ENCODE measurements at regions not wholly inside any gene's neighbourhood (a gene's known extent, or its start where the extent isn't known, plus 50 kb on each side); places are given as distances from the start of the nearest gene placed in this dataset.

GRCh38 chr6:27062755-27063154, 184.7 kb upstream of the PRSS16 start:
- Histone ChIP-seq H3K4me1 (ENCODE audit: control insufficient read depth in 2 of 2, insufficient read depth in 2 of 2, low read length in 1 of 2) (no peaks in the 10 kb centered on the region), H3K27ac (ENCODE audit: low read depth in 2 of 2, low read length in 1 of 2) (no peak overlapping the region), H3K36me3 (ENCODE audit: control insufficient read depth in 2 of 2, insufficient read depth in 2 of 2, low read length in 1 of 2) (no peaks in the 10 kb centered on the region), H3K9me3 (ENCODE audit: control insufficient read depth in 2 of 2, insufficient read depth in 1 of 2, low read depth in 1 of 2, low read length in 1 of 2) (no peaks in the 10 kb centered on the region), H3K27me3 (ENCODE audit: control insufficient read depth in 1 of 2, insufficient read depth in 2 of 2, low read length in 2 of 2) (no peaks in the 10 kb centered on the region), H3K4me3 (ENCODE audit: low read depth in 1 of 2, low read length in 2 of 2) (no peak overlapping the region)

- no peak overlapping the region for H3K4me3 ChIP-seq (ENCODE audit: low read depth in 1 of 2, low read length in 2 of 2)
- no peaks in the 10 kb centered on the region for H3K4me1 ChIP-seq (ENCODE audit: control insufficient read depth in 2 of 2, insufficient read depth in 2 of 2, low read length in 1 of 2)
- WGBS, 2 donors, result 87 to 88% methylated on average over 3 of the region's 3 CpGs
- no peaks in the 10 kb centered on the region for H3K9me3 ChIP-seq (ENCODE audit: control insufficient read depth in 2 of 2, insufficient read depth in 1 of 2, low read depth in 1 of 2, low read length in 1 of 2)
- H3K36me3 ChIP-seq (ENCODE audit: control insufficient read depth in 2 of 2, insufficient read depth in 2 of 2, low read length in 1 of 2), result no peaks in the 10 kb centered on the region
- H3K27me3 ChIP-seq (ENCODE audit: control insufficient read depth in 1 of 2, insufficient read depth in 2 of 2, low read length in 2 of 2), result no peaks in the 10 kb centered on the region
- no peak overlapping the region for H3K27ac ChIP-seq (ENCODE audit: low read depth in 2 of 2, low read length in 1 of 2)
Observed at GRCh38 chr6:27065183-27065582, 182.3 kb upstream of the PRSS16 start.

- H3K27me3 ChIP-seq (ENCODE audit: control insufficient read depth in 1 of 2, insufficient read depth in 2 of 2, low read length in 2 of 2), result no peaks in the 10 kb centered on the region
- 35 to 38% methylated on average over 4 of the region's 4 CpGs for WGBS, 2 donors
- no peaks in the 10 kb centered on the region for H3K36me3 ChIP-seq (ENCODE audit: control insufficient read depth in 2 of 2, insufficient read depth in 2 of 2, low read length in 1 of 2)
- no peaks in the 10 kb centered on the region for H3K4me1 ChIP-seq (ENCODE audit: control insufficient read depth in 2 of 2, insufficient read depth in 2 of 2, low read length in 1 of 2)
- H3K4me3 ChIP-seq (ENCODE audit: low read depth in 1 of 2, low read length in 2 of 2), result no peak overlapping the region
- no peak overlapping the region for H3K27ac ChIP-seq (ENCODE audit: low read depth in 2 of 2, low read length in 1 of 2)
- H3K9me3 ChIP-seq (ENCODE audit: control insufficient read depth in 2 of 2, insufficient read depth in 1 of 2, low read depth in 1 of 2, low read length in 1 of 2), result no peaks in the 10 kb centered on the region
Observed at GRCh38 chr6:27066381-27066780, 181.1 kb upstream of the PRSS16 start.

GRCh38 chr6:27066802-27067201, 180.7 kb upstream of the PRSS16 start:
- 67 to 70% methylated on average over 1 of the region's 1 CpG for WGBS, 2 donors
- H3K4me3 ChIP-seq (ENCODE audit: low read depth in 1 of 2, low read length in 2 of 2), result no peak overlapping the region
- no peaks in the 10 kb centered on the region for H3K9me3 ChIP-seq (ENCODE audit: control insufficient read depth in 2 of 2, insufficient read depth in 1 of 2, low read depth in 1 of 2, low read length in 1 of 2)
- H3K27ac ChIP-seq (ENCODE audit: low read depth in 2 of 2, low read length in 1 of 2), result no peak overlapping the region
- H3K27me3 ChIP-seq (ENCODE audit: control insufficient read depth in 1 of 2, insufficient read depth in 2 of 2, low read length in 2 of 2), result no peaks in the 10 kb centered on the region
- H3K36me3 ChIP-seq (ENCODE audit: control insufficient read depth in 2 of 2, insufficient read depth in 2 of 2, low read length in 1 of 2), result no peaks in the 10 kb centered on the region
- no peaks in the 10 kb centered on the region for H3K4me1 ChIP-seq (ENCODE audit: control insufficient read depth in 2 of 2, insufficient read depth in 2 of 2, low read length in 1 of 2)

- H3K27me3 ChIP-seq (ENCODE audit: control insufficient read depth in 1 of 2, insufficient read depth in 2 of 2, low read length in 2 of 2), result no peaks in the 10 kb centered on the region
- H3K9me3 ChIP-seq (ENCODE audit: control insufficient read depth in 2 of 2, insufficient read depth in 1 of 2, low read depth in 1 of 2, low read length in 1 of 2), result no peaks in the 10 kb centered on the region
- no peaks in the 10 kb centered on the region for H3K4me1 ChIP-seq (ENCODE audit: control insufficient read depth in 2 of 2, insufficient read depth in 2 of 2, low read length in 1 of 2)
- 82 to 88% methylated on average over 3 of the region's 3 CpGs for WGBS, 2 donors
- no peak overlapping the region for H3K4me3 ChIP-seq (ENCODE audit: low read depth in 1 of 2, low read length in 2 of 2)
- H3K27ac ChIP-seq (ENCODE audit: low read depth in 2 of 2, low read length in 1 of 2), result no peak overlapping the region
- H3K36me3 ChIP-seq (ENCODE audit: control insufficient read depth in 2 of 2, insufficient read depth in 2 of 2, low read length in 1 of 2), result no peaks in the 10 kb centered on the region
Observed at GRCh38 chr6:27073441-27073840, 174.1 kb upstream of the PRSS16 start.

GRCh38 chr6:27076116-27076515, 171.4 kb upstream of the PRSS16 start:
- no peaks in the 10 kb centered on the region for H3K27me3 ChIP-seq (ENCODE audit: control insufficient read depth in 1 of 2, insufficient read depth in 2 of 2, low read length in 2 of 2)
- H3K4me1 ChIP-seq (ENCODE audit: control insufficient read depth in 2 of 2, insufficient read depth in 2 of 2, low read length in 1 of 2), result no peaks in the 10 kb centered on the region
- H3K4me3 ChIP-seq (ENCODE audit: low read depth in 1 of 2, low read length in 2 of 2), result no peak overlapping the region
- no peaks in the 10 kb centered on the region for H3K9me3 ChIP-seq (ENCODE audit: control insufficient read depth in 2 of 2, insufficient read depth in 1 of 2, low read depth in 1 of 2, low read length in 1 of 2)
- no peaks in the 10 kb centered on the region for H3K36me3 ChIP-seq (ENCODE audit: control insufficient read depth in 2 of 2, insufficient read depth in 2 of 2, low read length in 1 of 2)
- H3K27ac ChIP-seq (ENCODE audit: low read depth in 2 of 2, low read length in 1 of 2), result no peak overlapping the region
- 41 to 65% methylated on average over 1 of the region's 1 CpG for WGBS, 2 donors

- WGBS, 2 donors, result 2 to 4% methylated on average over 9 of the region's 9 CpGs
Observed at GRCh38 chr6:27078734-27079357, 168.7 kb upstream of the PRSS16 start.

GRCh38 chr6:27081188-27081587, 166.3 kb upstream of the PRSS16 start:
- H3K27ac ChIP-seq (ENCODE audit: low read depth in 2 of 2, low read length in 1 of 2), result no peak overlapping the region
- H3K9me3 ChIP-seq (ENCODE audit: control insufficient read depth in 2 of 2, insufficient read depth in 1 of 2, low read depth in 1 of 2, low read length in 1 of 2), result no peaks in the 10 kb centered on the region
- no peak overlapping the region for H3K4me3 ChIP-seq (ENCODE audit: low read depth in 1 of 2, low read length in 2 of 2)
- no peaks in the 10 kb centered on the region for H3K36me3 ChIP-seq (ENCODE audit: control insufficient read depth in 2 of 2, insufficient read depth in 2 of 2, low read length in 1 of 2)
- H3K27me3 ChIP-seq (ENCODE audit: control insufficient read depth in 1 of 2, insufficient read depth in 2 of 2, low read length in 2 of 2), result peaks cover 0 to 3% of the 10 kb centered on the region in 2 donors
- no peaks in the 10 kb centered on the region for H3K4me1 ChIP-seq (ENCODE audit: control insufficient read depth in 2 of 2, insufficient read depth in 2 of 2, low read length in 1 of 2)

More at GRCh38 chr6:27078734-27079357, 168.7 kb upstream of the PRSS16 start:
- Histone ChIP-seq H3K27ac (ENCODE audit: low read depth in 2 of 2, low read length in 1 of 2) (no peak overlapping the region), H3K36me3 (ENCODE audit: control insufficient read depth in 2 of 2, insufficient read depth in 2 of 2, low read length in 1 of 2) (no peaks in the 10 kb centered on the region), H3K27me3 (ENCODE audit: control insufficient read depth in 1 of 2, insufficient read depth in 2 of 2, low read length in 2 of 2) (no peaks in the 10 kb centered on the region), H3K4me3 (ENCODE audit: low read depth in 1 of 2, low read length in 2 of 2) (peak overlapping the region; percentile 11 to 27), H3K4me1 (ENCODE audit: control insufficient read depth in 2 of 2, insufficient read depth in 2 of 2, low read length in 1 of 2) (no peaks in the 10 kb centered on the region), H3K9me3 (ENCODE audit: control insufficient read depth in 2 of 2, insufficient read depth in 1 of 2, low read depth in 1 of 2, low read length in 1 of 2) (no peaks in the 10 kb centered on the region)

- no peaks in the 10 kb centered on the region for H3K9me3 ChIP-seq (ENCODE audit: control insufficient read depth in 2 of 2, insufficient read depth in 1 of 2, low read depth in 1 of 2, low read length in 1 of 2)
- no peaks in the 10 kb centered on the region for H3K36me3 ChIP-seq (ENCODE audit: control insufficient read depth in 2 of 2, insufficient read depth in 2 of 2, low read length in 1 of 2)
- peaks cover 0 to 3% of the 10 kb centered on the region in 2 donors for H3K27me3 ChIP-seq (ENCODE audit: control insufficient read depth in 1 of 2, insufficient read depth in 2 of 2, low read length in 2 of 2)
- no peak overlapping the region for H3K4me3 ChIP-seq (ENCODE audit: low read depth in 1 of 2, low read length in 2 of 2)
- no peak overlapping the region for H3K27ac ChIP-seq (ENCODE audit: low read depth in 2 of 2, low read length in 1 of 2)
- WGBS, 2 donors, result 45 to 57% methylated on average over 2 of the region's 2 CpGs
- H3K4me1 ChIP-seq (ENCODE audit: control insufficient read depth in 2 of 2, insufficient read depth in 2 of 2, low read length in 1 of 2), result no peaks in the 10 kb centered on the region
Observed at GRCh38 chr6:27081931-27082330, 165.6 kb upstream of the PRSS16 start.

- Histone ChIP-seq H3K9me3 (ENCODE audit: control insufficient read depth in 2 of 2, insufficient read depth in 1 of 2, low read depth in 1 of 2, low read length in 1 of 2) (no peaks in the 10 kb centered on the region), H3K4me3 (ENCODE audit: low read depth in 1 of 2, low read length in 2 of 2) (no peak overlapping the region), H3K27ac (ENCODE audit: low read depth in 2 of 2, low read length in 1 of 2) (no peak overlapping the region), H3K27me3 (ENCODE audit: control insufficient read depth in 1 of 2, insufficient read depth in 2 of 2, low read length in 2 of 2) (peaks cover 0 to 3% of the 10 kb centered on the region in 2 donors), H3K4me1 (ENCODE audit: control insufficient read depth in 2 of 2, insufficient read depth in 2 of 2, low read length in 1 of 2) (no peaks in the 10 kb centered on the region), H3K36me3 (ENCODE audit: control insufficient read depth in 2 of 2, insufficient read depth in 2 of 2, low read length in 1 of 2) (no peaks in the 10 kb centered on the region)
Observed at GRCh38 chr6:27088068-27088467, 159.4 kb upstream of the PRSS16 start.

Data from esophagus (tissue), 2 donors.